Stimulated activated CD4-positive, alpha-beta T cell treated with anti-CD3 and anti-CD28 coated beads, TNF-alpha, amount 100 ng/mL, for 4 hours (primary cell): ENCODE measurements at regions not wholly inside any gene's neighbourhood (a gene's known extent, or its start where the extent isn't known, plus 50 kb on each side); places are given as distances from the start of the nearest gene placed in this dataset.

Source experiments
- DNase-seq, 3 experiments: peaks; one replicate each; pipeline ENCODE4 v3.0.0-alpha.2; 2020; ENCODE audit warnings: low read depth in 3 of 3

DNA sequence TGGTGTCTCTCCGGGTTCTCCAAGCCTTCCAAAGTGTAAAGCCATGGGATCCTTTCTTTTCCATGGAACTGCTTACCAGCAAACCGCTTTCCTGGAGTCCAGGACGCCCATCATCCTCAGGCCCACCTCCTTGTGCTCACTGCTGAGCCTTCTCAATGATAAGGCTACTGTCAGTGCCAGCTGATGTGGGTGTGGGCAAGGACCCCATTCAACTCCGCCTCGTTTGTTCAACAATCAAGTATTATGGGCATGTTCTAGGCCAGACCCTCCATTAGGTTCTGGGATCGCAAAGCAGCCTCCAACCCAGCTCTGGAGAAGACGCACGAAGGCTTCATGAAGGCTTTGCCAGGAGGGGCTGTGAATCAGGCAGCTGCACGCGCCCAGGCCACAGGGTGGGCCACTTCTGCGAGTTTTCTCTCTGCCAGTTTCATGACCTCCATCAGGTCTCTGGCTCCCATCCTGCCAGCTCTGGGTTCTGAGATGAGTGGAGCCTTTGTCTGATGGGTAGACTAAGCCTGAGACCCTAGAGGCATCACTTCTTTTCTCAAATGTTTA, 177.1 kb downstream of the MRPL14 start:
- no peak for DNase-seq

DNA sequence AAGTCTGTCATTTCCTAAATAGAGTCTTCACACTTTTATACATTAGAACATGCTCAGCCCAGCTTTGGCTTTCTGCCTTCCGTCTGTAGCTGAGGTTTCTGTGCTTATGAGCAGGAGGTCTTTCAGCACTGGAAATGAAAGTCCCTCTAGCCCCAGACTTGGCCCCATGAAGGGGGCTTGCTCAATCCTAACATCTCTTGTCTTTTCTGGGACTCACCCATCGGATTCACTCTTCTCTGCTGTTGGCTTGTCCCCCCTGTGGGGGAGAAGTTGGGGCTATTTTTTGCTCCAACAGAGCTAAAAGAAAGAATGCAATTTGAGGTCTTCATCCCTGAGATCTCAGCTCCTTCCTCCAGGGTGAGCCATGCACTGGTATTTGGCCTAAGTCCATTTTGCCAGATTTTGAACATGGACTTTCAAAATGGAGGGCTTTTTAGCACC, 177.7 kb downstream of the MRPL14 start:
- DNase-seq = no peak

DNA sequence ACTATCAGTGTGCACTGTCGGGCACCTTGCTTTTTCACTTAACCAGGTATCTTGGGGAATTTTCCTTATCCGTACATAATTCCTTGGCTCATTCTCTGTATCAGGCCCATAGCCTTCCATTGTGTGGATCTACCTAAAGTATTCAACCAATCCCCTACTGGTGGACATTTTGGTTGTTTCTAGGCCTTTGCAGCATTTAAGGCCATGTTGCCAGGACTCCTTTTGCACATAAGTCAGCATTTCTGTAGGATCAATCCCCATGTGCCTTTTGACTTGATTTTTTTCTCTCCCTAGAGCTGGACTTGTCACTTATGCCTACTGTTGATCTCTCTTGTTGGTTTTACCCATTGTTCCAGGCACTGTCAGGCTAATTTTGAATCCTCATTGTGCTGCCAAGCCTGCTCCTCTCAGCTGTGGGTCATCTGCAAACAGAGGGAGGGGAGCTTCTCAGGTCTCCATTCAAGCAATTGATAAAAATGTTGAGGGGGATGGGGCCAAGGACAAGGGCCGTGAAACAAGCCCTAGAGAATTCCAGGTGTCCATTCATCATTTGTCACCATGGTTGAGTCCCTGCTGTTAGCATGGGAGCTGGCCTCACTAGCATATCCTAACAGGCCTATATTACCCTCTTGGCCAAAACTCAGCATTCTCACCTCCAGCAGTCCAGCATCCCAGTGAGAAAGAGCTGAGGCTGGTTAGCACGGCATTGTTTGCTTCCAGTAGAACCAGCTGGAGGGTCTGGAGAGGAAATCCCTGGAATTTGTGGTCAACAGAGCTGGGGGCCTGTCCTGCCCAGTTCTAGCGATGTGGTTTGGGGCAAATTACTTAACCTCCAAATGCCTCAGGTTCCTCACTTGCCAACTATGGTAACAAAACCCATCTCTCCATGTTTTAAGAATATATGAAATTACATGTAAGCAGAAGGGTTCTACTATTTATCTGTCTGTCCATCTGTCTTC, 178.4 kb downstream of the MRPL14 start:
- DNase-seq = no peak

DNA sequence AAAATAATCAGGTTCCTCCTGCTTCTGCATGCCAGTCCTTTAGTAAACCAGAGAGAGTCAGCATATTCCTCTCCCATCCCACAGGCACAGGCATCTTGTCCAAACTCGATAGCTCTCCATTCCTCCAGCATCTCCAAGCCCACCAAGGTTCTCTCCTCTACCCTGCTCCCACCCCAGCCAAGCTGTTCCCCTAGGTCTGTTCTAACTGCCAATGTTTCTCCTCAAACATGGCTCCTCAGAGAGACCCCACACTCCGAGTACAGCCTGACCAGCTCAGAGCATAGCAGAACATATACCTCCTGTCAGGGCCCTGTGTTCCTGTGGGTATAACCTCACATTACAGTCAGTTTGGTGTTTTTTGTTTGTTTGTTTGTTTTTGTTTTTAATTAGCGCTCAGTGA, 177.8 kb downstream of the VEGFA start:
- no peak for DNase-seq

DNA sequence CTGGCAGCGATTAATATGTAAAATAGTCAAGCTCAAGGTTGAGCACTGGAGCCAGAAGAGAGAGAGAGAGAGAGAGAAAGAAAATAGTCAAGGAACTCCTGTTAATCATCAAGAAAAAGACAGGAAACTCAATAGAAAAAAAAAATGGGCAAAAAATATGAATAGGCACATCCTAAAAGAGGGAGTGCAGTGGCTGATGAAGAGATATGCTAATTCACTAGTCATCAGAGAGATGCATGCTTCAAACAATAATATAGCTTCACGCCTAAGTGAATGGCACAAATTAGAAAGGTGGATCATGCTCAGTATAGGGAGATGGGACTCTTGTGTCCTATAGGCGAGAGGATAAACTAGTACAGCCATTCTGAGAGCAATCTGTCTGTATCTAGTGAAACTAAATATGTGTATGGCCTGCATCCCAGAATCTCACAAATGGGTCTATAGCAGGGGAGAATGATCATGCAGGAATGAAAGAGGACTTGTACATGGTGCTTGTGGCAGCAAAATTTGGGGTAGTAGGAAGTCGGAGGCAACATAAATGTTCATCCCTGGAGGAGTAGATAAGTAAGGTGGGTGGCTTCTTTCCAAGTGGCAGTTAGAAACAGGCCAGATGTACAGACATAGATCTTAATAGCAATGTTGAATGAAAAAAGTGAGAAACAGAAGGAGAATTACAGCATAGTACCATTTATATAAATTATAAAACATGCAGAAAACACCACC, 176.8 kb downstream of the VEGFA start:
- DNase-seq = no peak

DNA sequence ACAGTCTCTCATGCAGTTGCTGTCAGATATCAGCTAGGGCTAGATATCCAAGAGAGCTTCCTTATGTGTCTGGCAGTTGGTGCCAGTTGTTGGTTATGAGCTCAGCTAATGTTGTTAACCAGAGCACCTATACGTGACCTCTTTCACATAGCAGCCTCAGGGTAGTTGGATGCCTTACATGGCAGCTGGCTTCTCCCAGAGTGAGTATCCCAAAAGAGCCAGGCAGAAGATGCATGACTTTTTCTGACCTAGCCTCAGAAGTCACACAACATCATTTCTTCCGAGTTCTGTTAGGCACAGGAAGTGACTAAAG, 175.7 kb downstream of the VEGFA start:
- DNase-seq = no peak

DNA sequence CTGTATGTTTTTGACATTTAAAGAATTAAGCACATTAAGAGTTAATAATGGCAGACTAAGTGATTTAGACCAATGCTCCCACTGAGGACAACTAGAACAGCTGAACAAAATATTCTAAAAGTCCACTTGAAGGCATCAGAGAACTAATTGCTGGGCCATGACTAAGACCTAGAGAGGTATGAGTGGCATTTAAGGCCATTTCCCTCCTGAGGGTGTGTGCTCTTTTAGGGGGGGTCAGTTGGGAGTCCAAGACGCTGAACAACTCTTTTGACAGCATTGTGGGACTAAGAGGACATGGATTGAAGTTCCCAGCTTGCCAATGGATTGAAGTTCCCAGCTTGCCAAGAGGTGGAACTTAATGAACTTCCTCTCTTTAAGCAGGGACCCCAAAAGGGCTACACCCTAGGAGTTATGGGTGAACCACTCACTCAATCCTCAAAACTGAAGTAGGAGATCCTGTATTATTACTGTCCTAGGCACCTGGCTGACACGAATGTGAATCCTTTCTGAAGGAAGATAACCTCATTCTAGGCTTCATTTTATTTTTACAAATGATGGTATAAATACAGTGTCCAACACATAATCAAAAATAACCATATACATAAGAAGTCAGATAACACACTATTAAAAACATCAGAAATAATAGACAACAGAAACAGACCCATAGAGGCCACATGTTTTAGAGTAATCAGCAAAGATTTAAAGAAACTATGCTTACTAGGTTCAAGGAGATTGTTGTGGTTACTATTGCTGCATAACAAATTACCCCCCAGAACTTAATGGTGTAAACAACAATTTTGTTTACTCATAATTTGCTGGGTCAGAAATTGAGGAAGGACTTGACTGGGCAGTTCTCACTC, 175.1 kb downstream of the VEGFA start:
- DNase-seq = no peak

DNA sequence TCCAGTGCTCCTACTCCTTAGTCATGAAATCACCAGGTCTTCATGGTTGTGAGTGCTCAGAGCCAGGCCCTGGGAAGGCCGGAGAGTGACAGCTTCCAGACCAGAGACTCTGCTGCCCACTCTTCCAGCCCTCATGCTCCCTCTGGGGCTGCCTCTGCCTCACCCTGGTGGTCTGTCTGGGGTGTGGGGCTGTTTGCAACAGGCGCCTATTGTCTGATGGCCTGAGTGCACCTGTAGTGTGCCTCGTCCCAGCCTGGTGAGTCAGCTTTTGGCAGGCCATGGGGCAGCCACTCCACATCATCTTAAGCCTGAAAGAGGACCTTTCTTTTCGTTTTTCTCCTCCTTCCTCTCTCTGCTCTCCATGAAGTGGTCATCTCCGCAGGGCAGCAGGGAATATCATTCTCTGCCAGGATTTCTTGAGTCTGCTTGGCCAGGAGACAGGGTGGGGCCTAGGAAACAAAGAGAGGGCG, 173.8 kb downstream of the VEGFA start:
- no peak for DNase-seq

DNA sequence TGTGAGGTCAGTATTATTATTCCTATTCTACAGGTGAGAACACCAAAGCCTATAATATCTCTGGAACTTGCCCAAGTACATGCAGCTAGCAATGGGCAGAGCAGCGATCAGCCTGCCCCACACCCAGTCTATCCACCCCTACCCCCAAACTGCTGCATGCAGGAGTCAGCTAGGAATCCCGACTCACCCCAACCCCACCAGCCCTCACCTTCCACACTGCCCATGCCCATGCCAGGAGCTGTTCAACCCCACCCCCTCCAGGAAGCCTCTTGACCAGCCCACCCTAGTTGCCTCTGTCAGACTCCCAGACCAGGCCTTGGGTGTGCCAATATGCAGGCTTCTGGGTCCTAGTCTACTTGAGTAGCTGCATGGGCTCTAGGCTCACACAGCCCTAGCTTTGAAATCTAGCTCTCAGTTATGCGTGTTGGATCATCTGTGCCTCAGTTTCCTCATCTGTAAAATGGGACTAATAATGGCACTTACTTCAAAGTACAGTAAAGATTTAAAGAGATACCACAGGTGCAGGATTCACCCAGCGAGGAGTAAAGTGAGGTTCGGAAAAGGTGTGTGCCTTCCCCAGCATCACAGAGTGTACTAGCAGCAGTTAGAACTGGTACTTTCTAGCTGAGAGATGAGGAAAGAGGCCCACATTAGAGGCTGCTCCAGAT, 173.2 kb downstream of the VEGFA start:
- no peak for DNase-seq

DNA sequence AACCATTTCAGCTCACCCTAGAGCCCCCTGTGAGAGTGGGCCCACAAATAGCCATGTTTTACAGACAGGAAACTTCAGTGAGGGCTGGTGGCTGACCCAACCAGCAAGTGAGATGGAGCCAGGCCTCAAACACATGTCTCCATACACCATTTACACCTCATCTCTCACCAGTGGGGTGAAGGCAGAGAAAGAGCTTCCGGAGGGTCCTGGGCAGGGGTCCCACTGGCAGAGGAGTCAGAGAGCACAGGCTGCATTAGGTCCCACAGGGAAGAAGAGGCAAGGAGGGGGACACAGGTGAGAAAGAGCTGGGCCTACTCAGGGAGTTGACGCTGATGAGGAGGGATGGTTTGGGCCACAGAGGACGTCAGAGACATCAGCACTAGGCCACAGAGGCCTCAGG, 172.6 kb downstream of the VEGFA start:
- DNase-seq = no peak

DNA sequence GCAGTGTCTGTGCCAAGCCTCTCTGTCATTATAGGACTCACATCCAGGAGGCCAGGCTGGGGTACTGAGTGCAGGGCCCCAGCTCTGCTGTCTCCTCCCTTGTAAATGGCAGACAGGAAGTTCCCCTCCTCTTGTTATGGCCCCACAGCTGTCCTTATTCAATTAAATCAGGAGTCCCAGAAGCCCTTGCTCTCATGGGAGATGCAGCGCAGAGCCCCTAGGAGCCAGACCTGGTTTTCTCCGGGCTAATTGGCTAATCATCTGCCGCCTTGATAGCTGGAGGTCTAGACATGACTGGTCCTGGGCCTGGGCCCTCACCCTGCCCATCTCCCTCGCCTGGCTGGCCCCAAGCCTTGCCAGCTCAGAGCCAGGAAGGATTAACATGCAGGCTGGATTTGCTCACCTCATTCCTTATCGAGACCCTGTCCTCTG, 172.0 kb downstream of the VEGFA start:
- no peak for DNase-seq

DNA sequence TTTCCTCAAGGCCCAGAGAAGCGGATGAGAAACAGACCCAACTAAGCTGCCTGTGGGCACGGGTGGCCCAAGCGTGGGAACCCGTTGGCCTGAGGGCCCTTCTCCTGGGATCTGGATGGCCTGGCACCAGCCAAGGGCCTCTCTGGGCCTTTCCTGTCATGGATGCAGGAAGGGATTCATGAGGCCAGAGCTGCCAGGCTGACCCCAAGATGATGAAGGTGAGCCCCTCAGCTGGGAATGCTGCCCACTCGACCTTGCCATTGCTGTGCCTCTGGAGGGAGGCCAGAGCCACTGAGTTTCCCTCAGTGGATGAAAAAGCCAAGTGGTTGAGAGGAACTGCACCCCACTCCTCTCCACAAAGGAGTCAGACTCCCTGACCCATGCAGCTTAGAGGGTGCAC, 171.2 kb downstream of the VEGFA start:
- DNase-seq = no peak

DNA sequence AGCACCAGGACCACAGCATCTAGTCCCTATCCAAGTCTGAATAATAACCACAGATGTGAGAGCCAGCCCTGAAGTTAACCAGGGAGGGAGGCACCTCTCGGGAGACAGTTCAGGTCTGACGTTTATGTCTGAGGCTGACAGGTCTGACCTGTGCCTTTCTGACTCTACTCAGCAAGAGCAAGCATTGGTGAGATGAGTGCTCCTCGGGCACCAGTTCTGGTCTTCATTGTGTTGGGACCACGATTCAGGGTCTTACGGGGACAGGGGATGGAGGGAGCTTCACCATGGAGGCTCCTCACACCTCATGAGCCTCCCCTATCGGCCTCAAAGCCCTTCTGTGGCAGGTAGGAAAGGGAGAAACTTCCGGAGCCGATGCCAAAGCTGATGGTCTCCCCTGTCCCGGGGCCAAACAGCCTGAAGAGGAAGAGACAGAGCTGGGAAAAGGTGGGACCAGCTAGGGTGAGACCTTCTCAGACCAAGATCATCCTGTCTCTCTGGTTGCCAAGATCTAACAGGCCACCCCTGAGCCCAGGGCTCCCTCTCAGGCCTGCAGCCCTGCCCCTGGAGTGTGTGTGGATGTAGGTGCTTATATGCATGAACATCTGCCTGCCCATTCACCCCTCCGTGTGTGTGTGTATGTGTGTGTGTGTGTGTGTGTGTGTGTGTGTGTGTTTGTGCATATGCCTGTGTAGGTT, 170.5 kb downstream of the VEGFA start:
- DNase-seq = no peak

DNA sequence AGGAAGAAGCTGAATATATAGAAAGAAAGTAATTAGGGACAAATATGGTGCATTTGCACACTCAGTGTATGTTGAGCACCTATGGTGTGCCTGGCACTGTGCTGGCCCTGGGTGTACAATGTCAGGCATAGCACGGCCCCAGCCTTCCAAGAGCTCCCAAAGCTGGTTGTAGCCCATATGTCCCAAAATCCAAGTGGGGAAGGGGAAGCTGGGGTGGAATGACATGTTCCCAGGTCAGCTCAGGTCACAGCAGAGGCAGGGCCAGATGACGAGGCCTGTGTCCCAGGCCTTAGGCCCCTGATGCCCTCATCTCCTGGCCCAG, 170.0 kb downstream of the VEGFA start:
- no peak for DNase-seq

DNA sequence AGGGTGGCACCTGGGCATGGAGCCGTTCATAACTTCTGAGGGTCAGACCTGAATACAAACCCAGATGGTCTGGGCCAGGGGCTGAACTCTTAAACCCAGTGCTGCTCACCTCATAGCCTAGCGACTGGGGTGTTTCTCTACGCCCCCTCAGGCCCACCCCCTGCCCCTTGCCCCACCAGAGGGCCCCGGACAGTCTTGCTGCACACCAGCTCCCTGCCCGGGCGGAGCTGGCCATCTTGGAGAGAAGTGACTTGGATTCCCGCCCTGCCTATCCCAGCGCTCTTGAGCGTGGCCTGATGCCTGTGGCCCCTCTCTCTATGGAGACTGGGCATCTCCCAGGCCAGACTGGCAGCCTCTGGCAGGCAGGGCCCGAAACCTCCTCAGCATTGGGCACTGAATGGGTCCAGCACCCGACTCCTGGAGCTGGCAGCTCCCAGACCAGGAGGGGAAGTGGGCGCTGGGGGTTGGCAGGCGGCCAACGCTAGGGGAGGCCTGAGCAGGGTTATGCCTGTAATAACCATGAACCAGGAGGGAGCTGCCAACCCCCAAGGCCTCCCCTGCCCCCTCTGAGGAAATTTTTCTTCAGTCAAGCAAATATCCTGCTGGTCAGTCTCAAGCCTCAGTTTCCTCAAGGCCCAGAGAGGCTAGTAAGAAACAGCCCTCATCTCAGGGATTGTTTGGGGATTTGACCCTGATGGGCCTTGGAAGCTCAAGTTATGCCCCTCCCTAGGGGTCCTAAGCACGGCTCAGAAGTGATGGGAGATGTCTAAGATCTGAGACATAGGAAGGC, 169.5 kb downstream of the VEGFA start:
- no peak for DNase-seq

DNA sequence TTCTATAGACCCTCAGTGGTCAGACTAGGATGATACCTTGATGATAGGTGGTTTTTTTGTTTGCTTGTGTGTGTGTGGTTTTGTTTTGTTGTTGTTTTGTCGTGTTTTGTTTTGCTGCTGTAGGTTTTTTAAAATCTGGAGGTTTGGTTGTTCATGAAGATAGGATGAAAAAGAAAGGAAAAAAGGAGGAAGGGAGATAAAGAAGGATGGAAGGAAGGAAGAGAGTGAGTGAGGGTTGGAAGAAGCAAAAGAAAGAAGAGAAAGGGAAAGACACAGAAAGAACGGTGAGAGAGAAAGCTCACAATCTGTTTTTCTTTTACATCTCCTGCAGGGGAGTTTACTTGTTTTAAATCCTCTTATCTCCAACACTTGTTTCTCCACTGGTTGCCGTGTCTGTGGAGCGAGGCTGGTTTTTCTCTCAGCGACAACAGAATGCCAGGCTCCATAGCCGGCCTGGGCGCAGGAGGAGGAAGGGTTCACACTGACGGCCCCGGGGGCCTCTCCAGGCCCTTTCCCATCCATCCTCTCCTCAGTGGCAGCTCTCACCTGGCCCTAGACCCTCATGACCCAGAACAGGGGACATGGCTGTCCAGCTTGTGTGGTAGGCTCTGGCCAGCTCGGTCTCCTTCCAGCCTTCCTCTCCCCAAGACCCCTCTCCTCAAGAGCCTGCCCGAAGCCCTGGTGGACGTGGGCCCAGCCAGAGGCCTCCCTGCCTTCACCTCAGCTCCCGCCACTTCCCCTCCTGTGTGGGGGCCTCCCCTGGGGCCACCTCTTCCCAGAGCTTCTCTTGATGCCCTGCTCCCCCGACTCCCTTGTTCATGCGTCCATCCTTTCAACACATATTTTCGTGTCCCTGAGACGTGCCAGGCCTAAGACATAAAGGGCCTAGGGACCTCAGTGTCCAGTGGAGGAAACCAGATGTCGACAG, 168.4 kb downstream of the VEGFA start:
- no peak for DNase-seq

DNA sequence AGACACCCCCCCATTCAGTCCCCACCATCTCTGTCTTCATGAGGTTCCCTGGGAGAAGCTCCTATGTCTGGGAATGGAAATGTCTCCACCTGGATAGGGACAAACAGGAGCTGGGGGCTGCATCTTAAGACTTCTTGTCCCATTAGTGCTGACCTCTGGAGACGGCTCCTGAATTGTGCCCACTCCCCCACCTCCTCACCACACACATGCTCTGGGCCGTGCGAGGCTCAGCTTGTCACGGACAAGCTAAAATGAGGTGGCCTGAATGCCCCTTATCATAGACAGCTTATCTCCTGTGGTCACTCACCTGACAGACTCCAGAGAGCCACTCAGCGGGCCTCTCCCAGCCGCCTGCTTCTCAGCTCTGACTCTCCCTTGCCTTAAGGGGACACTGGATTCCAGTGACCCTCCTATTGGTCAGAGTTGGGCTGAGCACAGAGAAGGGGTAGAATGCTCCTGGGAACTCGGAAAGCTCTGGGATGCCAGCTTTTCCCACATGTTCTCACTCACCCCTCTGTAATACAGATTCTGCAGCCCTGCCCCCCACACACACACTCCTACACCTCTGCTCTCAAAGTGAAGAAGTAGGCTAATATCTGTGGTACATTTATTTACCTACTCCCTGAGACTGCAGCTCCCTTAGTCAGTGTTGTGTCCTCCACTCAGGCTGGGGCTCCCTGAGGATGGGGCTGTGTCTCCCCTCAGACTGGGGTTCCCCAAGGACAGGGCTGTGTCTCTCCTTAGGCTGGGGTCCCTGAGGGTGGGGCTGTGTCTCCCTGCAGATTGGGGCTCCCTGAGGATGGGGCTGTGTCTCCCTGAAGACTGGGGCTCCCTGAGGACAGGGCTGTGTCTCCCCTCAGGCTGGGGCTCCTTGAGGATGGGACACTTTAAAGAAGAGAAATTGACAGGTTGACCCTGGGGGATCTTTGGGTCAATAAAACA, 167.5 kb downstream of the VEGFA start:
- DNase-seq = no peak

DNA sequence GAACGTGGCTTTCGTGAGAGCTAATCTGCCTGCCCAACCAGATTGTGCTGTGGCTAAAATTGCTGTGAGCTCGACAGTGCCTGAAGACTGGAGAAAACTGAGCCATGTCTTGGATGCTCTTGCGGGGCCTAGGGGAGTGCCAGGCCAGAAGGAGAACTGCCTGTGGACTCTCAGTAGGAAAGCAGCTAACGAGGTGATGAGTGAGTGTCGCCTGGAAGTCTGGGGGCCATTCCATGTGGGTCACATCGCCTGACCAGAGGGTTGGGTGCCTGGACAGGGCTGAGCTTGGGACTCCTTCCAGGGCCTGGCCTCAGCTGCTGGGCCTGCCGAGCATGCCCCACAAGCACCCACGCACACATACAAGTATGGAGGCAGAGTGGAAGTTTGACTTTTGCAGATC, 166.5 kb downstream of the VEGFA start:
- DNase-seq = no peak
